ENCODE measurements at regions not wholly inside any gene's neighbourhood (a gene's known extent, or its start where the extent isn't known, plus 50 kb on each side); places are given as distances from the start of the nearest gene placed in this dataset.

DNA sequence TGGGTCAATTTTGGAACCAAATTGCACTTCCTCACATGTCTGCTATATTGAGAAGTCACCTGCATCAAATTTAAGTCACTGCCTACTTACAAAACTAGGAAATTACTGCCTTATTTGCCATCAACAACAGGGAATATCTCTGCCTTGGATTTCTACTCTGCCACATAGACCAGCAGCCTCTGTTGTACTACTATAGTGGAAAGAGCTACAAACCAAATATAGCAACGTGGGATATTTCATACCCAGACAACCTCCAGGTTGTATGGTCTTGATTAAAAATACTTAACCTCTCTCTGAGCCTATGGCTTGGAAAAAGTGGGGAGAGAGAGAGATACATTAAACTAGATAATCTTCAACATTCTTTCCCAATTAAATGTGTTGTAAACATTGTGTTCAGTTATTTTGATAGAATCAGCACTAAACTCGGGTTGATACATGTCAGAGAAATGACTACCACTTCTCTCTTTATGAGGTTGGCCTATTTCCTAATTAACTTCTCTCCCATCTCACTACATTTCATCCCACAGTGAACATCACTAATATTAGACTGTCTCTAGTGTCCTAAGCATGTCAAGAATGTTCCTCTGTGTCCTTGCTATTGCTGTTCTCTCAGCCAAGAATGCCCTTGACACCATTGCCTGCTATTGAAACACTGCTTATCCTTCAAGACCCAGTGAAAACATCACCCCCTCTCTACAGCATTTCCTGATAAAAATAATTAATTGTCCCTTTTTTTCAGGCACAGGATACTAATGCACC lies 421.2 kb downstream of the IPMK start:
- Histone ChIP-seq H3K23ac (ENCODE audit: low read depth, low read length, poor library complexity) (no peak overlapping the region), H2BK12ac (ENCODE audit: low read length) (no peak overlapping the region)

DNA sequence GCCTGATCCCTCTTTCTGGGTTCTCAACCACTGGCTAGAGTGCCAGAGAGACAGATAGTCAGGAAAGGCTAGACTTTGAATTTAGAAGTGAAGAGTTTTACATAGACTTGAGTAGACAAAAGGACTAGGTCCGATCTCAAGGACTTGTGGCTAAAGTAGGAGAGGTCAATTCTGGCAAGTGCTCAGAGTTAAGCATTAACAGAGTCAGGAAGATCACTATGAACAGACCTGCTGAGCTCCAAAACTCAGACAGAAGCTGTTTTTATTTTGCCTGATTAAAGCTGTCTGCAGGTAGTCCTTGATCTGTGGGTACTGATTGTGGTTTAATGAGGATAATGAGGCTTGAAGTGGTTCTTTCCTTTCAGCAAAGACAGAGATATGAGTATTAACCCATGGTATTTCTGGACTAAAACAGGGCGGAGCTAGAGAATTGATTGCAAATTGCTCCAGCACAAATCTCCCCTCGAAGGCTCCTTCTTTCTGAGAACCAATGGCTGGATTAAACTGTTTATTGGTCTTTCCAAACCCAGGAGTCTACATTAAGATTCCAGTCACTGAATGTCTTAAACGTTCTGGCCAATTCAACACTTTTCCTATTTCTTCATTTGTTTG lies 423.2 kb downstream of the IPMK start:
- H3K4me1 ChIP-seq (ENCODE audit: control insufficient read depth in 2 of 2, insufficient read depth in 1 of 2, low read depth in 1 of 2, low read length in 2 of 2) = peaks cover 0 to 5% of the 10 kb centered on the region in 2 donors
- no peak overlapping the region for H3K4me3 ChIP-seq (ENCODE audit: low read length in 2 of 2)
- no peaks in the 10 kb centered on the region for H3K9me3 ChIP-seq (replicated peaks in 1 of 2; ENCODE audit: control insufficient read depth in 2 of 2, insufficient read depth in 1 of 2, low read depth in 1 of 2, low read length in 2 of 2)
- H4K8ac ChIP-seq (ENCODE audit: low read depth, low read length) = no peak overlapping the region
- no peak overlapping the region for H2BK12ac ChIP-seq (ENCODE audit: low read length)
- no peaks in the 10 kb centered on the region for H3K27me3 ChIP-seq (ENCODE audit: control insufficient read depth in 3 of 3, insufficient read depth in 3 of 3, low read depth in 1 of 3, low read length in 3 of 3)
- no peak overlapping the region for H3K14ac ChIP-seq (ENCODE audit: low read length)
- no peak overlapping the region for H2AFZ ChIP-seq (ENCODE audit: low read length)
- WGBS, 2 donors (ENCODE audit: extremely low coverage in 2 of 2, insufficient read length in 2 of 2, insufficient replicate concordance in 1 of 2) = no CpG with 5 or more reads among the region's 4 CpGs
- H3K36me3 ChIP-seq (replicated peaks in 1 of 2; ENCODE audit: control insufficient read depth in 2 of 2, insufficient read depth in 2 of 2, low read length in 2 of 2) = no peaks in the 10 kb centered on the region
- no peak overlapping the region for H3K9ac ChIP-seq (ENCODE audit: low read depth, low read length, poor library complexity)
- H4K91ac ChIP-seq (ENCODE audit: low read depth, low read length, poor library complexity) = no peak overlapping the region
- no peak overlapping the region for H2BK15ac ChIP-seq (ENCODE audit: low read length)
- no peak overlapping the region for H3K4me2 ChIP-seq (ENCODE audit: insufficient read depth, low read length, poor library complexity, severe bottlenecking)
- H3K23ac ChIP-seq (ENCODE audit: low read depth, low read length, poor library complexity) = no peak overlapping the region
- no peak overlapping the region for H3K27ac ChIP-seq (replicated peaks; ENCODE audit: low read length)
- no peak overlapping the region for H2AK5ac ChIP-seq (ENCODE audit: low read depth, low read length)
- no peaks in the 10 kb centered on the region for H3K79me1 ChIP-seq (ENCODE audit: low read depth, low read length)
- H2BK5ac ChIP-seq (ENCODE audit: low read length) = no peak overlapping the region
- no peak overlapping the region for H2BK120ac ChIP-seq (ENCODE audit: low read depth, low read length)
- no peak for DNase-seq (ENCODE audit: low spot score)
- H3K4ac ChIP-seq (ENCODE audit: low read length) = no peak overlapping the region
- no peak overlapping the region for H3K18ac ChIP-seq (ENCODE audit: low read length)

More for the DNA sequence above, 421.2 kb downstream of the IPMK start:
- no peak for DNase-seq (ENCODE audit: low spot score)
- no peak overlapping the region for H3K4ac ChIP-seq (ENCODE audit: low read length)
- no peak overlapping the region for H3K18ac ChIP-seq (ENCODE audit: low read length)
- H3K9ac ChIP-seq (ENCODE audit: low read depth, low read length, poor library complexity) = no peak overlapping the region
- no peak overlapping the region for H3K4me3 ChIP-seq (ENCODE audit: low read length in 2 of 2)
- peaks cover 0 to 5% of the 10 kb centered on the region in 2 donors for H3K4me1 ChIP-seq (ENCODE audit: control insufficient read depth in 2 of 2, insufficient read depth in 1 of 2, low read depth in 1 of 2, low read length in 2 of 2)
- no peak overlapping the region for H2AFZ ChIP-seq (ENCODE audit: low read length)
- no peaks in the 10 kb centered on the region for H3K9me3 ChIP-seq (replicated peaks in 1 of 2; ENCODE audit: control insufficient read depth in 2 of 2, insufficient read depth in 1 of 2, low read depth in 1 of 2, low read length in 2 of 2)
- H3K4me2 ChIP-seq (ENCODE audit: insufficient read depth, low read length, poor library complexity, severe bottlenecking) = no peak overlapping the region
- H3K27ac ChIP-seq (replicated peaks; ENCODE audit: low read length) = no peak overlapping the region
- H3K36me3 ChIP-seq (replicated peaks in 1 of 2; ENCODE audit: control insufficient read depth in 2 of 2, insufficient read depth in 2 of 2, low read length in 2 of 2) = no peaks in the 10 kb centered on the region
- H2AK5ac ChIP-seq (ENCODE audit: low read depth, low read length) = no peak overlapping the region
- no peaks in the 10 kb centered on the region for H3K27me3 ChIP-seq (ENCODE audit: control insufficient read depth in 3 of 3, insufficient read depth in 3 of 3, low read depth in 1 of 3, low read length in 3 of 3)
- H3K14ac ChIP-seq (ENCODE audit: low read length) = no peak overlapping the region
- no peak overlapping the region for H2BK5ac ChIP-seq (ENCODE audit: low read length)
- H4K8ac ChIP-seq (ENCODE audit: low read depth, low read length) = no peak overlapping the region
- no peak overlapping the region for H2BK15ac ChIP-seq (ENCODE audit: low read length)
- H4K91ac ChIP-seq (ENCODE audit: low read depth, low read length, poor library complexity) = no peak overlapping the region
- H3K79me1 ChIP-seq (ENCODE audit: low read depth, low read length) = no peaks in the 10 kb centered on the region
- no CpG with 5 or more reads among the region's 2 CpGs for WGBS, 2 donors (ENCODE audit: extremely low coverage in 2 of 2, insufficient read length in 2 of 2, insufficient replicate concordance in 1 of 2)
- no peak overlapping the region for H2BK120ac ChIP-seq (ENCODE audit: low read depth, low read length)

DNA sequence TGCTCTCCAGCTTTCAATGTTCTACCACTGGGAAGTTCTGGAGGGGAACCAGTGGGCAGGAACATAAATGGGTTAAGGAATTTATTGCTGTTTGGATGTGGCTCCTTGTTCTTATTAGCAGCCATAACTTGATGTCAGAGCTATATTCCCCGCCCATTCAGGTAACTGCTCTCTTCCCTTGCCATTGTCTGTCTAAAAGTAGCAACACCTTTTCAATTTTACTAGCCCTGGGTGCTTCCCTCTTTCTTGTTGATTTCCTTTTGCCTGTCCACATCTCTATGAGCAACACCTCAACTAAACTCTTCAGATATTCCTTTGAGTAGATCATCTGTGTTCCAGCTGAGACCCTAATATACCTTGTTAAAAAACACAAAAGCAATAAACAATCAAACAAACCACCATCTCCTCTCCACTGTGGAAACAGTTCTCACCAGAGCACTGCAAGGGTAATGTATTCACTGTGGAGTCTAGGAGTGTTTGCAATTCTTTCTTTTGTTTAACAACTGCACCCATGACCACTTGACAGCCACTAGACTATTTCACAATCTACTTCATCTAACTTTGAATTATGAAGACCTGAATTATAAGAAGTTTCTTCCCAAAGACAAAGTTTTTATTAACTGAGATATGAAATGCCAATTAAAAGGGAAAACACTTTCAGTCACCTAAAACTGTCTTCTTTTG lies 436.7 kb downstream of the IPMK start:
- H4K91ac ChIP-seq (ENCODE audit: low read depth, low read length, poor library complexity) = no peak overlapping the region
- no peak overlapping the region for H2BK12ac ChIP-seq (ENCODE audit: low read length)
- no peak overlapping the region for H4K8ac ChIP-seq (ENCODE audit: low read depth, low read length)
- DNase-seq (ENCODE audit: low spot score) = no peak
- H2BK5ac ChIP-seq (ENCODE audit: low read length) = no peak overlapping the region
- no peaks in the 10 kb centered on the region for H3K79me1 ChIP-seq (ENCODE audit: low read depth, low read length)
- H3K9ac ChIP-seq (ENCODE audit: low read depth, low read length, poor library complexity) = no peak overlapping the region
- no peak overlapping the region for H2AK5ac ChIP-seq (ENCODE audit: low read depth, low read length)
- no peak overlapping the region for H2AFZ ChIP-seq (ENCODE audit: low read length)
- H2BK120ac ChIP-seq (ENCODE audit: low read depth, low read length) = no peak overlapping the region
- no peak overlapping the region for H3K4me2 ChIP-seq (ENCODE audit: insufficient read depth, low read length, poor library complexity, severe bottlenecking)
- H3K23ac ChIP-seq (ENCODE audit: low read depth, low read length, poor library complexity) = no peak overlapping the region
- no peaks in the 10 kb centered on the region for H3K9me3 ChIP-seq (replicated peaks in 1 of 2; ENCODE audit: control insufficient read depth in 2 of 2, insufficient read depth in 1 of 2, low read depth in 1 of 2, low read length in 2 of 2)
- H3K4me3 ChIP-seq (ENCODE audit: low read length in 2 of 2) = no peak overlapping the region
- no peak overlapping the region for H3K18ac ChIP-seq (ENCODE audit: low read length)
- no peaks in the 10 kb centered on the region for H3K36me3 ChIP-seq (replicated peaks in 1 of 2; ENCODE audit: control insufficient read depth in 2 of 2, insufficient read depth in 2 of 2, low read length in 2 of 2)
- no peak overlapping the region for H3K27ac ChIP-seq (replicated peaks; ENCODE audit: low read length)
- no peak overlapping the region for H3K4ac ChIP-seq (ENCODE audit: low read length)
- H3K14ac ChIP-seq (ENCODE audit: low read length) = no peak overlapping the region
- H3K4me1 ChIP-seq (ENCODE audit: control insufficient read depth in 2 of 2, insufficient read depth in 1 of 2, low read depth in 1 of 2, low read length in 2 of 2) = no peaks in the 10 kb centered on the region
- H2BK15ac ChIP-seq (ENCODE audit: low read length) = no peak overlapping the region
- WGBS, 2 donors (ENCODE audit: extremely low coverage in 2 of 2, insufficient read length in 2 of 2, insufficient replicate concordance in 1 of 2) = no CpG with 5 or more reads among the region's 1 CpG
- no peaks in the 10 kb centered on the region for H3K27me3 ChIP-seq (ENCODE audit: control insufficient read depth in 3 of 3, insufficient read depth in 3 of 3, low read depth in 1 of 3, low read length in 3 of 3)

DNA sequence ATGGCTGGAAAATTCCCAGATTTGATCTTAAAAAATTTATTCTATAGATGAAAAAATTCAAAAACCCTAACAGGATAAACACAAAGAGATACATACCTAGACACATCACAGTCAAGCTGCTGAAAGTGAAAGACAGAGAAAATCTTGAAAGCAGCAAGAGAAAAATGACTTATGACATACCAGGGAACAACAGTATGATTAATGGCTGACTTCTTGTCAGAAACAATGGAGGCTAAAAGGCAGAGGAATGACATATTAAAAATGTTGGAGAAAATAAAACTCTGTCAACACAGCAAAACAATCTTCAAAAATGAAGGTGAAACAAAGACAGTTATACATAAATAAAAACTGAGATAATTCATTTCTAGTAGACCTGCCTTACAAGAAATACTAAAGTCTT lies 442.7 kb downstream of the IPMK start:
- no peak overlapping the region for H2BK120ac ChIP-seq (ENCODE audit: low read depth, low read length)
- no peak overlapping the region for H2BK5ac ChIP-seq (ENCODE audit: low read length)
- H3K9me3 ChIP-seq (replicated peaks in 1 of 2; ENCODE audit: control insufficient read depth in 2 of 2, insufficient read depth in 1 of 2, low read depth in 1 of 2, low read length in 2 of 2) = no peaks in the 10 kb centered on the region
- H3K27me3 ChIP-seq (ENCODE audit: control insufficient read depth in 3 of 3, insufficient read depth in 3 of 3, low read depth in 1 of 3, low read length in 3 of 3) = no peaks in the 10 kb centered on the region
- H3K4me1 ChIP-seq (ENCODE audit: control insufficient read depth in 2 of 2, insufficient read depth in 1 of 2, low read depth in 1 of 2, low read length in 2 of 2) = no peaks in the 10 kb centered on the region
- no peak overlapping the region for H3K9ac ChIP-seq (ENCODE audit: low read depth, low read length, poor library complexity)
- H3K4me3 ChIP-seq (ENCODE audit: low read length in 2 of 2) = no peak overlapping the region
- no peak overlapping the region for H2BK15ac ChIP-seq (ENCODE audit: low read length)
- H3K18ac ChIP-seq (ENCODE audit: low read length) = no peak overlapping the region
- H2AK5ac ChIP-seq (ENCODE audit: low read depth, low read length) = no peak overlapping the region
- H3K4ac ChIP-seq (ENCODE audit: low read length) = no peak overlapping the region
- DNase-seq (ENCODE audit: low spot score) = no peak
- H3K79me1 ChIP-seq (ENCODE audit: low read depth, low read length) = no peaks in the 10 kb centered on the region
- no peak overlapping the region for H2AFZ ChIP-seq (ENCODE audit: low read length)
- no peak overlapping the region for H3K14ac ChIP-seq (ENCODE audit: low read length)
- H4K91ac ChIP-seq (ENCODE audit: low read depth, low read length, poor library complexity) = no peak overlapping the region
- no peak overlapping the region for H3K4me2 ChIP-seq (ENCODE audit: insufficient read depth, low read length, poor library complexity, severe bottlenecking)
- no peaks in the 10 kb centered on the region for H3K36me3 ChIP-seq (replicated peaks in 1 of 2; ENCODE audit: control insufficient read depth in 2 of 2, insufficient read depth in 2 of 2, low read length in 2 of 2)
- no peak overlapping the region for H3K27ac ChIP-seq (replicated peaks; ENCODE audit: low read length)
- H2BK12ac ChIP-seq (ENCODE audit: low read length) = no peak overlapping the region
- H3K23ac ChIP-seq (ENCODE audit: low read depth, low read length, poor library complexity) = no peak overlapping the region
- H4K8ac ChIP-seq (ENCODE audit: low read depth, low read length) = no peak overlapping the region
